ENCODE measurements at regions not wholly inside any gene's neighbourhood (a gene's known extent, or its start where the extent isn't known, plus 50 kb on each side); places are given as distances from the start of the nearest gene placed in this dataset.

- peak; percentile 45 for DNase-seq (ENCODE audit: low read depth)
These were observed 205.8 kb upstream of the LYPLAL1 start for GRCh38 chr1:218967836-218968235.

GRCh38 chr1:218969006-218969405, 204.7 kb upstream of the LYPLAL1 start:
- peak; percentile 22 for DNase-seq (ENCODE audit: low read depth)

GRCh38 chr1:218970397-218970990, 203.2 kb upstream of the LYPLAL1 start:
- DNase-seq (ENCODE audit: low read depth) = no peak

- no peak for DNase-seq (ENCODE audit: low read depth)
These were observed 202.5 kb upstream of the LYPLAL1 start for GRCh38 chr1:218971156-218971555.

- DNase-seq (ENCODE audit: low read depth) = no peak
These were observed 192.8 kb upstream of the LYPLAL1 start for GRCh38 chr1:218980881-218981280.

GRCh38 chr1:218982482-218982881, 191.2 kb upstream of the LYPLAL1 start:
- DNase-seq (ENCODE audit: low read depth) = no peak

- no peak for DNase-seq (ENCODE audit: low read depth)
These were observed 190.2 kb upstream of the LYPLAL1 start for GRCh38 chr1:218983433-218983832.

GRCh38 chr1:218983848-218984247, 189.8 kb upstream of the LYPLAL1 start:
- DNase-seq (ENCODE audit: low read depth) = peak; percentile 27

GRCh38 chr1:218985424-218985984, 188.2 kb upstream of the LYPLAL1 start:
- DNase-seq (ENCODE audit: low read depth) = no peak

GRCh38 chr1:218986816-218987215, 186.9 kb upstream of the LYPLAL1 start:
- no peak for DNase-seq (ENCODE audit: low read depth)

- DNase-seq (ENCODE audit: low read depth) = no peak
These were observed 183.7 kb upstream of the LYPLAL1 start for GRCh38 chr1:218990019-218990418.

GRCh38 chr1:218991089-218991488, 182.6 kb upstream of the LYPLAL1 start:
- no peak for DNase-seq (ENCODE audit: low read depth)

GRCh38 chr1:218994615-218995014, 179.1 kb upstream of the LYPLAL1 start:
- no peak for DNase-seq (ENCODE audit: low read depth)

GRCh38 chr1:218995091-218995665, 178.5 kb upstream of the LYPLAL1 start:
- DNase-seq (ENCODE audit: low read depth) = no peak

- no peak for DNase-seq (ENCODE audit: low read depth)
These were observed 177.3 kb upstream of the LYPLAL1 start for GRCh38 chr1:218996362-218996761.

- no peak for DNase-seq (ENCODE audit: low read depth)
These were observed 173.7 kb upstream of the LYPLAL1 start for GRCh38 chr1:219000005-219000404.

GRCh38 chr1:219000631-219001030, 173.0 kb upstream of the LYPLAL1 start:
- DNase-seq (ENCODE audit: low read depth) = no peak

GRCh38 chr1:219010720-219011119, 163.0 kb upstream of the LYPLAL1 start:
- no peak for DNase-seq (ENCODE audit: low read depth)

- no peak for DNase-seq (ENCODE audit: low read depth)
These were observed 153.3 kb upstream of the LYPLAL1 start for GRCh38 chr1:219020386-219020785.

GRCh38 chr1:219020846-219021245, 152.8 kb upstream of the LYPLAL1 start:
- DNase-seq (ENCODE audit: low read depth) = no peak

- no peak for DNase-seq (ENCODE audit: low read depth)
These were observed 146.5 kb upstream of the LYPLAL1 start for GRCh38 chr1:219027146-219027673.

GRCh38 chr1:219031809-219032208, 141.9 kb upstream of the LYPLAL1 start:
- DNase-seq (ENCODE audit: low read depth) = no peak

- no peak for DNase-seq (ENCODE audit: low read depth)
These were observed 135.3 kb upstream of the LYPLAL1 start for GRCh38 chr1:219038398-219038797.
